GM12878 (cell line): ENCODE measurements at regions not wholly inside any gene's neighbourhood (a gene's known extent, or its start where the extent isn't known, plus 50 kb on each side); places are given as distances from the start of the nearest gene placed in this dataset.

Experiments
- ATAC-seq: fragments of 200-7000 bp; cut with Tn5 transposase; 3 replicates; pipeline ENCODE4 v1.9.1; 2020; ENCODE audit warnings: mild to moderate bottlenecking, moderate library complexity
- BruUV-seq: library from RNA; stranded (reverse); fragments of 400-500 nt; replicated peaks from 2 replicates; lab custom pipeline; 2021; lab: Mats Ljungman, UMichigan
- CTCF ChIA-PET: fragments of 300-600 bp; sonication (Branson Sonifier 250); formaldehyde crosslinking; extraction: SDS; loops from one replicate; lab custom pipeline; 2021; ENCODE audit warnings: inconsistent platforms; lab: Yijun Ruan, JAX
- POLR2A ChIA-PET: fragments of 350-600 bp; formaldehyde crosslinking; extraction: SDS; loops from one replicate; lab custom pipeline; 2021; ENCODE audit warnings: inconsistent platforms; lab: Charles Lee
- RAD21 ChIA-PET: fragments of 300-600 bp; sonication (Branson Sonifier 250); formaldehyde crosslinking; loops from one replicate; lab custom pipeline; 2023; ENCODE audit warnings: antibody characterized with exemption; ENCODE audit not compliant: unreplicated experiment; lab: Charles Lee
- SMC1A ChIA-PET: fragments of 300-600 bp; sonication (Branson Sonifier 250); formaldehyde crosslinking; loops from one replicate; lab custom pipeline; 2023; ENCODE audit not compliant: unreplicated experiment, uncharacterized antibody; lab: Charles Lee
- DNase-seq: peaks from one replicate; pipeline ENCODE4 v3.0.0-alpha.2; 2011; ENCODE audit warnings: low read depth, low spot score
- FAIRE-seq: peaks from 3 replicates; lab custom pipeline; 2011; peaks lifted over from hg19 to GRCh38; lab: Jason Lieb, UNC
- H2AFZ ChIP-seq: 2 replicates; pipeline ENCODE4 v1.6.0; 2011; ENCODE audit warnings: low read depth, low read length, control low read depth; ENCODE audit not compliant: control insufficient read depth
- H3K27ac ChIP-seq: 2 replicates; pipeline ENCODE4 v1.5.1; 2011; ENCODE audit warnings: control low read depth; ENCODE audit not compliant: control insufficient read depth, insufficient read depth
- H3K27me3 ChIP-seq, 2 experiments: replicated peaks in 1 of 2; 2 replicates each; pipeline versions ENCODE4 v1.6.0 to v1.6.1; 2011; ENCODE audit warnings: low read length in 1 of 2; ENCODE audit not compliant: control insufficient read depth in 2 of 2, insufficient read depth in 2 of 2
- H3K36me3 ChIP-seq, 2 experiments: 2 replicates each; pipeline ENCODE4 v1.5.1; 2011; ENCODE audit warnings: low read length in 1 of 2; ENCODE audit not compliant: control insufficient read depth in 2 of 2, insufficient read depth in 2 of 2
- H3K4me1 ChIP-seq: 2 replicates; pipeline ENCODE4 v1.6.1; 2011; ENCODE audit warnings: mild to moderate bottlenecking, low read length, moderate library complexity, mixed read lengths; ENCODE audit not compliant: control insufficient read depth, insufficient read depth
- H3K4me2 ChIP-seq: 2 replicates; pipeline ENCODE4 v1.6.0; 2011; ENCODE audit warnings: control low read depth; ENCODE audit not compliant: control insufficient read depth, insufficient read depth
- H3K4me3 ChIP-seq: fragments of 200-600 bp; sonication (generic); 2 replicates; pipeline ENCODE4 v1.5.1; 2016
- H3K79me2 ChIP-seq: 2 replicates; pipeline ENCODE4 v1.6.0; 2011; ENCODE audit warnings: low read length; ENCODE audit not compliant: control insufficient read depth, insufficient read depth
- H3K9ac ChIP-seq: 2 replicates; pipeline ENCODE4 v1.8.0; 2011; ENCODE audit warnings: low read length, control low read depth, mixed read lengths; ENCODE audit not compliant: control insufficient read depth, insufficient read depth
- H3K9me3 ChIP-seq: replicated peaks from 3 replicates; pipeline ENCODE4 v1.5.1; 2011; ENCODE audit warnings: mild to moderate bottlenecking, low read length; ENCODE audit not compliant: control insufficient read depth, insufficient read depth
- H4K20me1 ChIP-seq: 2 replicates; pipeline ENCODE4 v1.6.0; 2011; ENCODE audit not compliant: control insufficient read depth, insufficient read depth
- CREM ChIP-seq: IDR thresholded peaks from 2 replicates; pipeline ENCODE4 v1.6.1; 2014; ENCODE audit warnings: antibody characterized with exemption, low read depth
- JUND ChIP-seq: IDR thresholded peaks from 2 replicates; pipeline ENCODE4 v1.6.1; 2012; ENCODE audit warnings: low read depth, mild to moderate bottlenecking, low read length, improper control_type of control experiment, moderate library complexity
- NR2C2 ChIP-seq: IDR thresholded peaks from 2 replicates; pipeline ENCODE4 v1.6.1; 2011; ENCODE audit warnings: borderline replicate concordance, low read depth; ENCODE audit not compliant: control insufficient read depth, insufficient read length
- PML ChIP-seq: IDR thresholded peaks from 2 replicates; pipeline ENCODE4 v1.6.1; 2012; ENCODE audit warnings: low read length, inconsistent platforms
- POLR2AphosphoS5 ChIP-seq: IDR thresholded peaks from 2 replicates; pipeline ENCODE4 v1.6.1; 2011; ENCODE audit warnings: mild to moderate bottlenecking, low read length, inconsistent platforms
- RCOR1 ChIP-seq: conservative IDR thresholded peaks from 2 replicates; pipeline ENCODE4 v1.6.1; 2012; ENCODE audit warnings: low read depth, low read length, improper control_type of control experiment
- SMAD5 ChIP-seq: IDR thresholded peaks from 2 replicates; pipeline ENCODE4 v1.6.1; 2016; ENCODE audit warnings: antibody characterized with exemption, low read depth
- TCF12 ChIP-seq: IDR thresholded peaks from 2 replicates; pipeline ENCODE4 v1.6.1; 2011; ENCODE audit warnings: low read depth, mild to moderate bottlenecking, low read length
- ZNF217 ChIP-seq: fragments of 450-650 bp; IDR thresholded peaks from 2 replicates; pipeline ENCODE4 v1.6.1; 2017; ENCODE audit warnings: antibody characterized with exemption, mild to moderate bottlenecking
- WGBS: methylation state at CpG from one replicate; pipeline ENCODE4 v1.1.6; 2016; ENCODE audit warnings: low lambda C conversion rate; ENCODE audit not compliant: insufficient replicate concordance, insufficient coverage; ENCODE audit errors: missing lambda C conversion rate; 5-methylcytosine and 5-hydroxymethylcytosine counted together
- in situ Hi-C: fragments of 300-500 bp; cut with MboI; formaldehyde crosslinking; loops from 9 replicates; pipeline ENCODE4 v1.14.3; 2018; ENCODE audit warnings: mixed read lengths
- intact Hi-C: fragments of 100-400 bp; cut with micrococcal nuclease; formaldehyde crosslinking; loops from one replicate; pipeline ENCODE4 v1.14.2; 2022; ENCODE audit not compliant: unreplicated experiment
- TF ChIP-seq, protein P1 (sequence below): fragments of 450-650 bp; IDR thresholded peaks from 2 replicates; pipeline ENCODE4 v1.6.1; 2017; ENCODE audit warnings: borderline replicate concordance
- TF ChIP-seq, protein P2 (sequence below): IDR thresholded peaks from 2 replicates; pipeline ENCODE4 v1.6.1; 2012; ENCODE audit warnings: low read depth, low read length, improper control_type of control experiment

DNA sequence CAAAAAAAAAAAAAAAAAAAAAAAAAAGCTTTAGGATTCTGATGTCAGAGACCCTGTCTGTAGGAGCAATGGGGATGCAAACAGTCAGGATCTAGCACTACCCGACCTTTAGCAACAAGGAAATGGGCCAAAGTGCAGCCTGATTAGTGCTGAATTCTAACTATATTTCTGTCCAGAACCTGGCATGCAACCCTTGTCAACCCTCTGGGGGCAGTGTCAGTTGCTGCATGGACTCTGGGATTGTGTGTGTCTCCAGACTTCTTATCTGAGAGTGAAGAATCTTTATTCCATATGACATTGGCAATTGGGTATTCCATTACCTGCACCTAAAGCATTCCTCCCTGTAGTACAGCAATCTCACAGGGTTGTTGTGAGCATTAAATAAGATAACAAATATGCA lies 120.3 kb upstream of the CRHR1 start:
- CTCF ChIA-PET, result interaction anchor here (2.1 kb wide), 1 partner anchor 168 kb away, joined by 7 read pairs; no protein-coding TSS in a partner anchor
- no peak for TF ChIP-seq POLR2AphosphoS5
- TF ChIP-seq CREM, result no peak
- SMC1A ChIA-PET, result no interaction called here
- H3K36me3 ChIP-seq, result no peaks in the 10 kb centered on the region
- no peak for DNase-seq
- no peak for FAIRE-seq
- no peak overlapping the region for H3K4me3 ChIP-seq
- intact Hi-C loops, result no loop called here
- H2AFZ ChIP-seq, result no peak overlapping the region
- no peak overlapping the region for H3K9ac ChIP-seq
- POLR2A ChIA-PET, result no interaction called here
- no peak overlapping the region for H3K27ac ChIP-seq
- H4K20me1 ChIP-seq, result no peaks in the 10 kb centered on the region
- H3K27me3 ChIP-seq, result peaks cover 0 to 2% of the 10 kb centered on the region in 2 experiments; a peak in 2 of 4 replicates
- in situ Hi-C loops, result no loop called here
- BruUV-seq, result no TSS peak
- WGBS, result 24% methylated on average over 1 of the region's 1 CpG
- H3K79me2 ChIP-seq, result no peaks in the 10 kb centered on the region
- ATAC-seq, result no peak
- RAD21 ChIA-PET, result no interaction called here
- H3K9me3 ChIP-seq, result no peaks in the 10 kb centered on the region; the same call in none of the 3 replicates
- no peaks in the 10 kb centered on the region for H3K4me1 ChIP-seq
- H3K4me2 ChIP-seq, result no peak overlapping the region

DNA sequence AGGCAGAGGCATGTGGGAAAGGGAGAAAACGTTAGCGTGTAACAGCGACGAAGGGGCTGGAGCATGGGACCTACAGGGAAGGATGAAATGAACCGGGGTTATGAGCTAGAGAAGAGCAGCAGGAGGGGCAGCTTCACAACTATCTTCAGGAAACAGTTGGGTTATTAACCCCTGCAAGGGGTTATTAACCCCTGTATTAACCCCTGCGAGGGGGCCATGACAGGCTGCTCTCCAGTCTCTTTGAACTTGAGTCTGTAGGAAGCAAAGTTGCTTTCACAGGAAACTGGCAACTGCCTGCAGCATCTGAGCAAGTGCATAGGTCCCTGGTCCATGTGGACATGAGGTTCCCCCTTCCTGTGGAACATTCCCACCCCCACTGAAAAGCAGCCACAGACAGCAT lies 119.2 kb upstream of the CRHR1 start:
- Histone ChIP-seq H2AFZ (no peak overlapping the region), H3K9me3 (no peaks in the 10 kb centered on the region; the same call in none of the 3 replicates), H3K27me3 (peaks cover 0 to 2% of the 10 kb centered on the region in 2 experiments; a peak in 2 of 4 replicates), H3K4me3 (no peak overlapping the region), H3K27ac (no peak overlapping the region), H3K36me3 (no peaks in the 10 kb centered on the region), H4K20me1 (no peaks in the 10 kb centered on the region), H3K4me1 (no peaks in the 10 kb centered on the region), H3K79me2 (no peaks in the 10 kb centered on the region), H3K4me2 (no peak overlapping the region), H3K9ac (no peak overlapping the region)
- BruUV-seq, result no TSS peak
- FAIRE-seq, result no peak
- ChIA-PET RAD21 (no interaction called here), CTCF (no interaction called here), POLR2A (no interaction called here), SMC1A (no interaction called here)
- intact Hi-C loops (no loop called here), in situ Hi-C loops (no loop called here)
- DNase-seq, result no peak
- ATAC-seq, result no peak
- WGBS, result 49% methylated on average over 6 of the region's 6 CpGs
- no peak for TF ChIP-seq PML
- no peak for TF ChIP-seq SMAD5
- TF ChIP-seq, protein P1, sequence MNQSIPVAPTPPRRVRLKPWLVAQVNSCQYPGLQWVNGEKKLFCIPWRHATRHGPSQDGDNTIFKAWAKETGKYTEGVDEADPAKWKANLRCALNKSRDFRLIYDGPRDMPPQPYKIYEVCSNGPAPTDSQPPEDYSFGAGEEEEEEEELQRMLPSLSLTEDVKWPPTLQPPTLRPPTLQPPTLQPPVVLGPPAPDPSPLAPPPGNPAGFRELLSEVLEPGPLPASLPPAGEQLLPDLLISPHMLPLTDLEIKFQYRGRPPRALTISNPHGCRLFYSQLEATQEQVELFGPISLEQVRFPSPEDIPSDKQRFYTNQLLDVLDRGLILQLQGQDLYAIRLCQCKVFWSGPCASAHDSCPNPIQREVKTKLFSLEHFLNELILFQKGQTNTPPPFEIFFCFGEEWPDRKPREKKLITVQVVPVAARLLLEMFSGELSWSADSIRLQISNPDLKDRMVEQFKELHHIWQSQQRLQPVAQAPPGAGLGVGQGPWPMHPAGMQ, result no peak
- TF ChIP-seq JUND, result no peak
- no peak for TF ChIP-seq NR2C2
- TF ChIP-seq, protein P2, sequence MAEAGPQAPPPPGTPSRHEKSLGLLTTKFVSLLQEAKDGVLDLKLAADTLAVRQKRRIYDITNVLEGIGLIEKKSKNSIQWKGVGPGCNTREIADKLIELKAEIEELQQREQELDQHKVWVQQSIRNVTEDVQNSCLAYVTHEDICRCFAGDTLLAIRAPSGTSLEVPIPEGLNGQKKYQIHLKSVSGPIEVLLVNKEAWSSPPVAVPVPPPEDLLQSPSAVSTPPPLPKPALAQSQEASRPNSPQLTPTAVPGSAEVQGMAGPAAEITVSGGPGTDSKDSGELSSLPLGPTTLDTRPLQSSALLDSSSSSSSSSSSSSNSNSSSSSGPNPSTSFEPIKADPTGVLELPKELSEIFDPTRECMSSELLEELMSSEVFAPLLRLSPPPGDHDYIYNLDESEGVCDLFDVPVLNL, result no peak
- TF ChIP-seq ZNF217, result no peak
- no peak for TF ChIP-seq RCOR1
- no peak for TF ChIP-seq TCF12
